IPS-20b (cell line): ENCODE measurements at regions not wholly inside any gene's neighbourhood (a gene's known extent, or its start where the extent isn't known, plus 50 kb on each side); places are given as distances from the start of the nearest gene placed in this dataset.
"Not testable (repeated sequence)": the region's sequence is repeated elsewhere in the genome, so short reads cannot be mapped to it uniquely, and the experiment has no call there.

ENCODE experiments used
- H3K27ac ChIP-seq: one replicate; pipeline ENCODE4 v1.5.1; 2013; ENCODE audit warnings: low read length
- H3K27me3 ChIP-seq: 2 replicates; pipeline ENCODE4 v1.6.1; 2013; ENCODE audit warnings: mild to moderate bottlenecking, low read length, inconsistent platforms; ENCODE audit not compliant: insufficient read depth
- H3K36me3 ChIP-seq: 2 replicates; pipeline ENCODE4 v1.6.1; 2013; ENCODE audit warnings: low read depth, mild to moderate bottlenecking, inconsistent platforms, low read length, moderate library complexity; ENCODE audit not compliant: insufficient read depth
- H3K4me1 ChIP-seq: 2 replicates; pipeline ENCODE4 v1.6.1; 2013; ENCODE audit warnings: mild to moderate bottlenecking, control low read depth, inconsistent platforms, low read length, moderate library complexity; ENCODE audit not compliant: insufficient read depth
- H3K4me3 ChIP-seq: 2 replicates; pipeline ENCODE4 v1.5.1; 2013; ENCODE audit warnings: mild to moderate bottlenecking, low read length, inconsistent platforms
- H3K9ac ChIP-seq: 2 replicates; pipeline ENCODE4 v1.6.1; 2013; ENCODE audit warnings: low read depth, mild to moderate bottlenecking, inconsistent platforms, low read length, moderate library complexity
- H3K9me3 ChIP-seq: 2 replicates; pipeline ENCODE4 v1.6.1; 2013; ENCODE audit warnings: mild to moderate bottlenecking, low read depth, low read length, inconsistent platforms; ENCODE audit not compliant: insufficient read depth

- Histone ChIP-seq H3K4me1 (no peaks in the 10 kb centered on the region), H3K27ac (no peak overlapping the region), H3K36me3 (no peaks in the 10 kb centered on the region), H3K4me3 (no peak overlapping the region), H3K27me3 (no peaks in the 10 kb centered on the region), H3K9me3 (no peaks in the 10 kb centered on the region), H3K9ac (no peak overlapping the region)
Measured at GRCh38 chr20:47860049-47860830, 75.0 kb upstream of the SULF2 start.

- H3K27me3 ChIP-seq = no peaks in the 10 kb centered on the region
- no peaks in the 10 kb centered on the region for H3K9me3 ChIP-seq
- H3K36me3 ChIP-seq = no peaks in the 10 kb centered on the region
- no peak overlapping the region for H3K27ac ChIP-seq
- no peak overlapping the region for H3K4me3 ChIP-seq
- no peaks in the 10 kb centered on the region for H3K4me1 ChIP-seq
- no peak overlapping the region for H3K9ac ChIP-seq
Measured at GRCh38 chr20:47859278-47859677, 74.0 kb upstream of the SULF2 start.

GRCh38 chr20:47857569-47858464 is 72.5 kb upstream of the SULF2 start:
- no peak overlapping the region for H3K27ac ChIP-seq
- no peaks in the 10 kb centered on the region for H3K4me1 ChIP-seq
- no peaks in the 10 kb centered on the region for H3K27me3 ChIP-seq
- no peaks in the 10 kb centered on the region for H3K36me3 ChIP-seq
- no peak overlapping the region for H3K4me3 ChIP-seq
- no peak overlapping the region for H3K9ac ChIP-seq
- peaks cover 2% of the 10 kb centered on the region; the same call in 1 of the 2 replicates for H3K9me3 ChIP-seq

GRCh38 chr20:47857187-47857568 is 71.9 kb upstream of the SULF2 start:
- no peaks in the 10 kb centered on the region for H3K27me3 ChIP-seq

GRCh38 chr20:47855799-47856198 is 70.5 kb upstream of the SULF2 start:
- H3K27ac ChIP-seq = no peak overlapping the region
- no peaks in the 10 kb centered on the region for H3K27me3 ChIP-seq
- H3K4me1 ChIP-seq = no peaks in the 10 kb centered on the region
- H3K36me3 ChIP-seq = no peaks in the 10 kb centered on the region
- H3K9ac ChIP-seq = no peak overlapping the region
- no peak overlapping the region for H3K4me3 ChIP-seq
- H3K9me3 ChIP-seq = peaks cover 6% of the 10 kb centered on the region; the same call in 1 of the 2 replicates

More at GRCh38 chr20:47857187-47857568, 71.9 kb upstream of the SULF2 start:
- Histone ChIP-seq H3K4me1 (no peaks in the 10 kb centered on the region), H3K9me3 (peaks cover 6% of the 10 kb centered on the region; the same call in 1 of the 2 replicates), H3K36me3 (no peaks in the 10 kb centered on the region), H3K9ac (no peak overlapping the region), H3K27ac (no peak overlapping the region), H3K4me3 (no peak overlapping the region)

- H3K27me3 ChIP-seq = no peaks in the 10 kb centered on the region
- no peaks in the 10 kb centered on the region for H3K4me1 ChIP-seq
- no peak overlapping the region for H3K9ac ChIP-seq
- no peak overlapping the region for H3K4me3 ChIP-seq
- H3K9me3 ChIP-seq = peaks cover 6% of the 10 kb centered on the region; the same call in 1 of the 2 replicates
- H3K36me3 ChIP-seq = no peaks in the 10 kb centered on the region
- H3K27ac ChIP-seq = no peak overlapping the region
Measured at GRCh38 chr20:47854687-47855212, 69.5 kb upstream of the SULF2 start.

- no peaks in the 10 kb centered on the region for H3K27me3 ChIP-seq
- H3K9ac ChIP-seq = no peak overlapping the region
- H3K27ac ChIP-seq = no peak overlapping the region
- H3K4me3 ChIP-seq = no peak overlapping the region
- no peaks in the 10 kb centered on the region for H3K4me1 ChIP-seq
- peaks cover 6% of the 10 kb centered on the region; the same call in 1 of the 2 replicates for H3K9me3 ChIP-seq
- H3K36me3 ChIP-seq = no peaks in the 10 kb centered on the region
Measured at GRCh38 chr20:47851774-47852173, 66.5 kb upstream of the SULF2 start.

- Histone ChIP-seq H3K4me1 (no peaks in the 10 kb centered on the region), H3K27ac (no peak overlapping the region), H3K9me3 (peaks cover 6% of the 10 kb centered on the region; the same call in 1 of the 2 replicates), H3K27me3 (no peaks in the 10 kb centered on the region), H3K36me3 (no peaks in the 10 kb centered on the region), H3K9ac (no peak overlapping the region), H3K4me3 (no peak overlapping the region)
Measured at GRCh38 chr20:47850146-47850545, 64.9 kb upstream of the SULF2 start.

- Histone ChIP-seq H3K27me3 (no peaks in the 10 kb centered on the region), H3K9me3 (peaks cover 6% of the 10 kb centered on the region; the same call in 1 of the 2 replicates), H3K36me3 (no peaks in the 10 kb centered on the region), H3K9ac (no peak overlapping the region), H3K27ac (no peak overlapping the region), H3K4me1 (no peaks in the 10 kb centered on the region), H3K4me3 (no peak overlapping the region)
Measured at GRCh38 chr20:47849596-47849995, 64.3 kb upstream of the SULF2 start.

GRCh38 chr20:47849006-47849405 is 63.7 kb upstream of the SULF2 start:
- Histone ChIP-seq H3K9me3 (peaks cover 6% of the 10 kb centered on the region; the same call in 1 of the 2 replicates), H3K4me1 (no peaks in the 10 kb centered on the region), H3K9ac (no peak overlapping the region), H3K36me3 (no peaks in the 10 kb centered on the region), H3K27ac (no peak overlapping the region), H3K4me3 (no peak overlapping the region), H3K27me3 (no peaks in the 10 kb centered on the region)

- H3K27me3 ChIP-seq, H3K27ac ChIP-seq, H3K4me3 ChIP-seq, H3K4me1 ChIP-seq, H3K9ac ChIP-seq, H3K36me3 ChIP-seq, H3K9me3 ChIP-seq: not testable (repeated sequence)
Measured at GRCh38 chr20:47848534-47848933, 63.3 kb upstream of the SULF2 start.
